Prostate gland (tissue), 2 donors: ENCODE measurements at regions not wholly inside any gene's neighbourhood (a gene's known extent, or its start where the extent isn't known, plus 50 kb on each side); places are given as distances from the start of the nearest gene placed in this dataset.

Experiments
- DNase-seq: peaks from one replicate; pipeline ENCODE4 v3.0.0-alpha.2; 2019; ENCODE audit warnings: low spot score
- H3K27ac ChIP-seq, 2 donors: fragments of 200-600 bp; sonication (generic); 2 replicates each; pipeline ENCODE4 v1.5.1; 2017 to 2019
- H3K27me3 ChIP-seq: fragments of 200-600 bp; sonication (generic); replicated peaks from 2 replicates; pipeline ENCODE4 v1.5.1; 2019; ENCODE audit not compliant: insufficient read depth
- H3K36me3 ChIP-seq, 2 donors: fragments of 200-600 bp; sonication (generic); 1 replicate in 1 of 2; 2 replicates in 1 of 2; pipeline versions ENCODE4 v1.5.1 to v1.8.1; 2017 to 2019
- H3K4me1 ChIP-seq: fragments of 200-600 bp; sonication (generic); replicated peaks from 2 replicates; pipeline ENCODE4 v1.5.1; 2019
- H3K4me3 ChIP-seq, 2 donors: fragments of 200-600 bp; sonication (generic); 2 replicates each; pipeline ENCODE4 v1.5.1; 2017 to 2019
- H3K9me3 ChIP-seq: fragments of 200-600 bp; sonication (generic); 2 replicates; pipeline ENCODE4 v1.5.1; 2017
- CTCF ChIP-seq, 4 experiments: fragments of 200-600 bp in 2 of 4; fragments of 450-650 bp in 2 of 4; sonication (generic) in 2 of 4; IDR thresholded peaks; 1 replicate in 3 of 4; 2 replicates in 1 of 4; pipeline ENCODE4 v1.5.1; 2016 to 2019; ENCODE audit warnings: antibody characterized with exemption in 4 of 4, mild to moderate bottlenecking in 2 of 4, moderate library complexity in 2 of 4
- POLR2A ChIP-seq: fragments of 450-650 bp; IDR thresholded peaks from one replicate; pipeline ENCODE4 v1.6.1; 2016; ENCODE audit warnings: antibody characterized with exemption, mild to moderate bottlenecking
- POLR2AphosphoS5 ChIP-seq: sonication (generic); formaldehyde crosslinking; IDR thresholded peaks from one replicate; pipeline ENCODE4 v1.6.1; 2017; ENCODE audit warnings: antibody characterized with exemption
- WGBS: methylation state at CpG from one replicate; pipeline ENCODE4 v1.1.5; 2018; 5-methylcytosine and 5-hydroxymethylcytosine counted together
- intact Hi-C: fragments of 100-400 bp; cut with DNase I; formaldehyde crosslinking; loops from one replicate; pipeline ENCODE4 v1.14.2; 2022

- H3K36me3 ChIP-seq: no peaks in the 10 kb centered on the region
- WGBS: 44% methylated on average over 12 of the region's 12 CpGs
- H3K9me3 ChIP-seq: no peaks in the 10 kb centered on the region
- H3K27ac ChIP-seq: no peak overlapping the region
- peaks cover 11% of the 10 kb centered on the region for H3K27me3 ChIP-seq
- intact Hi-C loops: no loop called here
- H3K4me3 ChIP-seq: no peak overlapping the region
- no peak for TF ChIP-seq CTCF (IDR thresholded peaks at IDR 0.05)
- TF ChIP-seq POLR2A: no peak
- no peak for TF ChIP-seq POLR2AphosphoS5
- no peaks in the 10 kb centered on the region for H3K4me1 ChIP-seq
- DNase-seq: no peak
These were observed 331.2 kb upstream of the SFSWAP start for GRCh38 chr12:131379738-131380137.

- Histone ChIP-seq H3K36me3 (no peaks in the 10 kb centered on the region), H3K9me3 (no peaks in the 10 kb centered on the region), H3K4me1 (no peaks in the 10 kb centered on the region), H3K27ac (no peak overlapping the region), H3K27me3 (peaks cover 11% of the 10 kb centered on the region), H3K4me3 (no peak overlapping the region)
- intact Hi-C loops: no loop called here
- DNase-seq: no peak
- 29% methylated on average over 28 of the region's 28 CpGs for WGBS
- TF ChIP-seq CTCF (IDR thresholded peaks at IDR 0.05) (no peak), POLR2AphosphoS5 (no peak), POLR2A (no peak)
These were observed 330.5 kb upstream of the SFSWAP start for GRCh38 chr12:131380220-131380964.

- DNase-seq: no peak
- no peaks in the 10 kb centered on the region for H3K36me3 ChIP-seq
- H3K9me3 ChIP-seq: no peaks in the 10 kb centered on the region
- 43% methylated on average over 27 of the region's 27 CpGs for whole genome bisulfite sequencing
- H3K4me1 ChIP-seq: no peaks in the 10 kb centered on the region
- H3K27me3 ChIP-seq: peaks cover 19% of the 10 kb centered on the region
- no peak overlapping the region for H3K27ac ChIP-seq
- no peak overlapping the region for H3K4me3 ChIP-seq
- no peak for TF ChIP-seq CTCF (IDR thresholded peaks at IDR 0.05)
- intact Hi-C loops: no loop called here
These were observed 329.8 kb upstream of the SFSWAP start for GRCh38 chr12:131380965-131381705.

- Histone ChIP-seq H3K27ac (no peak overlapping the region), H3K27me3 (peaks cover 19% of the 10 kb centered on the region), H3K9me3 (no peaks in the 10 kb centered on the region), H3K4me3 (no peak overlapping the region), H3K4me1 (no peaks in the 10 kb centered on the region), H3K36me3 (no peaks in the 10 kb centered on the region)
- no peak for DNase-seq
- intact Hi-C loops: no loop called here
- TF ChIP-seq POLR2A (no peak), CTCF (IDR thresholded peaks at IDR 0.05) (no peak), POLR2AphosphoS5 (no peak)
- 72% methylated on average over 21 of the region's 22 CpGs for WGBS
These were observed 329.0 kb upstream of the SFSWAP start for GRCh38 chr12:131381716-131382430.
